ENCODE measurements at regions not wholly inside any gene's neighbourhood (a gene's known extent, or its start where the extent isn't known, plus 50 kb on each side); places are given as distances from the start of the nearest gene placed in this dataset.

- TF ChIP-seq POLR2A (IDR thresholded peaks at IDR 0.05) (no peak), CTCF (IDR thresholded peaks at IDR 0.05) (no peak)
These were observed 176.2 kb downstream of the SEC61B start for GRCh38 chr9:99398241-99398640.
